ENCODE measurements at regions not wholly inside any gene's neighbourhood (a gene's known extent, or its start where the extent isn't known, plus 50 kb on each side); places are given as distances from the start of the nearest gene placed in this dataset.

- no peak overlapping the region for H3K23ac ChIP-seq (ENCODE audit: low read length in 2 of 2)
- H3K36me3 ChIP-seq (ENCODE audit: control insufficient read depth in 1 of 2, insufficient read depth in 2 of 2, low read depth in 1 of 2, low read length in 2 of 2) = no peaks in the 10 kb centered on the region
- H3K9ac ChIP-seq (ENCODE audit: low read length) = no peak overlapping the region
Measured at GRCh38 chr4:177952723-177953122, 510.5 kb upstream of the AGA start.

GRCh38 chr4:177957596-177958360, 515.5 kb upstream of the AGA start:
- Histone ChIP-seq H3K4me3 (ENCODE audit: insufficient read depth in 1 of 2, low read depth in 1 of 2, low read length in 2 of 2) (no peak overlapping the region), H3K27ac (ENCODE audit: low read length, poor library complexity, severe bottlenecking) (no peak overlapping the region), H3K36me3 (ENCODE audit: control insufficient read depth in 1 of 2, insufficient read depth in 2 of 2, low read depth in 1 of 2, low read length in 2 of 2) (no peaks in the 10 kb centered on the region), H2AK5ac (ENCODE audit: low read length, severe bottlenecking) (no peak overlapping the region), H3K9me3 (ENCODE audit: control insufficient read depth, low read length) (no peaks in the 10 kb centered on the region), H4K8ac (ENCODE audit: low read length) (no peak overlapping the region), H3K14ac (ENCODE audit: low read length in 2 of 2) (no peak overlapping the region), H3K9ac (ENCODE audit: low read length) (no peak overlapping the region), H2BK12ac (ENCODE audit: low read length in 2 of 2) (no peak overlapping the region), H3K27me3 (ENCODE audit: control insufficient read depth in 1 of 2, insufficient read depth in 1 of 2, low read length in 2 of 2) (no peaks in the 10 kb centered on the region), H3K4me2 (ENCODE audit: low read length, poor library complexity, severe bottlenecking) (no peak overlapping the region), H3K4ac (ENCODE audit: low read depth in 1 of 2, low read length in 2 of 2) (no peak overlapping the region), H3K79me1 (replicated peaks; ENCODE audit: low read length, poor library complexity, severe bottlenecking) (no peaks in the 10 kb centered on the region), H2AFZ (ENCODE audit: low read depth, low read length) (no peak overlapping the region), H3K4me1 (ENCODE audit: control insufficient read depth, insufficient read depth, low read depth, low read length) (no peaks in the 10 kb centered on the region), H2BK5ac (ENCODE audit: low read depth, low read length, poor library complexity, severe bottlenecking) (no peak overlapping the region), H3K18ac (ENCODE audit: low read depth in 1 of 2, low read length in 2 of 2) (no peak overlapping the region), H2BK120ac (ENCODE audit: low read depth, low read length) (no peak overlapping the region), H2BK15ac (ENCODE audit: low read depth, poor library complexity, severe bottlenecking) (no peak overlapping the region), H3K23ac (ENCODE audit: low read length in 2 of 2) (no peak overlapping the region), H4K91ac (ENCODE audit: low read length) (no peak overlapping the region)
- no peak for DNase-seq
- WGBS = 100% methylated on average over 2 of the region's 5 CpGs

More at GRCh38 chr4:177952723-177953122, 510.5 kb upstream of the AGA start:
- no peak overlapping the region for H2AFZ ChIP-seq (ENCODE audit: low read depth, low read length)
- no peaks in the 10 kb centered on the region for H3K4me1 ChIP-seq (ENCODE audit: control insufficient read depth, insufficient read depth, low read depth, low read length)
- H2BK15ac ChIP-seq (ENCODE audit: low read depth, poor library complexity, severe bottlenecking) = no peak overlapping the region
- DNase-seq = no peak
- H4K8ac ChIP-seq (ENCODE audit: low read length) = no peak overlapping the region
- no peak overlapping the region for H4K91ac ChIP-seq (ENCODE audit: low read length)
- no peak overlapping the region for H2AK5ac ChIP-seq (ENCODE audit: low read length, severe bottlenecking)
- H2BK120ac ChIP-seq (ENCODE audit: low read depth, low read length) = no peak overlapping the region
- no peak overlapping the region for H3K14ac ChIP-seq (ENCODE audit: low read length in 2 of 2)
- no peak overlapping the region for H2BK12ac ChIP-seq (ENCODE audit: low read length in 2 of 2)
- H3K4me2 ChIP-seq (ENCODE audit: low read length, poor library complexity, severe bottlenecking) = no peak overlapping the region
- no peak overlapping the region for H3K4me3 ChIP-seq (ENCODE audit: insufficient read depth in 1 of 2, low read depth in 1 of 2, low read length in 2 of 2)
- H3K27ac ChIP-seq (ENCODE audit: low read length, poor library complexity, severe bottlenecking) = no peak overlapping the region
- no CpG with 5 or more reads among the region's 2 CpGs for WGBS
- H3K9me3 ChIP-seq (ENCODE audit: control insufficient read depth, low read length) = no peaks in the 10 kb centered on the region
- H3K79me1 ChIP-seq (replicated peaks; ENCODE audit: low read length, poor library complexity, severe bottlenecking) = no peaks in the 10 kb centered on the region
- no peaks in the 10 kb centered on the region for H3K27me3 ChIP-seq (ENCODE audit: control insufficient read depth in 1 of 2, insufficient read depth in 1 of 2, low read length in 2 of 2)
- no peak overlapping the region for H2BK5ac ChIP-seq (ENCODE audit: low read depth, low read length, poor library complexity, severe bottlenecking)
- no peak overlapping the region for H3K4ac ChIP-seq (ENCODE audit: low read depth in 1 of 2, low read length in 2 of 2)
- H3K18ac ChIP-seq (ENCODE audit: low read depth in 1 of 2, low read length in 2 of 2) = no peak overlapping the region

- H2BK120ac ChIP-seq (ENCODE audit: low read depth, low read length) = no peak overlapping the region
- H3K9ac ChIP-seq (ENCODE audit: low read length) = no peak overlapping the region
- no peak overlapping the region for H2AFZ ChIP-seq (ENCODE audit: low read depth, low read length)
- no peak for DNase-seq
- no peak overlapping the region for H3K4me3 ChIP-seq (ENCODE audit: insufficient read depth in 1 of 2, low read depth in 1 of 2, low read length in 2 of 2)
- H2BK12ac ChIP-seq (ENCODE audit: low read length in 2 of 2) = no peak overlapping the region
- no peak overlapping the region for H3K18ac ChIP-seq (ENCODE audit: low read depth in 1 of 2, low read length in 2 of 2)
- 96% methylated on average over 2 of the region's 2 CpGs for WGBS
- no peak overlapping the region for H3K23ac ChIP-seq (ENCODE audit: low read length in 2 of 2)
- no peaks in the 10 kb centered on the region for H3K79me1 ChIP-seq (replicated peaks; ENCODE audit: low read length, poor library complexity, severe bottlenecking)
- no peaks in the 10 kb centered on the region for H3K27me3 ChIP-seq (ENCODE audit: control insufficient read depth in 1 of 2, insufficient read depth in 1 of 2, low read length in 2 of 2)
- no peak overlapping the region for H3K14ac ChIP-seq (ENCODE audit: low read length in 2 of 2)
- no peak overlapping the region for H2BK15ac ChIP-seq (ENCODE audit: low read depth, poor library complexity, severe bottlenecking)
- H4K8ac ChIP-seq (ENCODE audit: low read length) = no peak overlapping the region
- H3K27ac ChIP-seq (ENCODE audit: low read length, poor library complexity, severe bottlenecking) = no peak overlapping the region
- no peaks in the 10 kb centered on the region for H3K9me3 ChIP-seq (ENCODE audit: control insufficient read depth, low read length)
- H3K4me2 ChIP-seq (ENCODE audit: low read length, poor library complexity, severe bottlenecking) = no peak overlapping the region
- no peak overlapping the region for H2BK5ac ChIP-seq (ENCODE audit: low read depth, low read length, poor library complexity, severe bottlenecking)
- no peaks in the 10 kb centered on the region for H3K36me3 ChIP-seq (ENCODE audit: control insufficient read depth in 1 of 2, insufficient read depth in 2 of 2, low read depth in 1 of 2, low read length in 2 of 2)
- no peak overlapping the region for H4K91ac ChIP-seq (ENCODE audit: low read length)
- H3K4ac ChIP-seq (ENCODE audit: low read depth in 1 of 2, low read length in 2 of 2) = no peak overlapping the region
- no peaks in the 10 kb centered on the region for H3K4me1 ChIP-seq (ENCODE audit: control insufficient read depth, insufficient read depth, low read depth, low read length)
- no peak overlapping the region for H2AK5ac ChIP-seq (ENCODE audit: low read length, severe bottlenecking)
Measured at GRCh38 chr4:177960566-177960965, 518.3 kb upstream of the AGA start.

- Histone ChIP-seq H3K27me3 (ENCODE audit: control insufficient read depth in 1 of 2, insufficient read depth in 1 of 2, low read length in 2 of 2) (no peaks in the 10 kb centered on the region), H3K23ac (ENCODE audit: low read length in 2 of 2) (no peak overlapping the region), H2BK120ac (ENCODE audit: low read depth, low read length) (no peak overlapping the region), H3K18ac (ENCODE audit: low read depth in 1 of 2, low read length in 2 of 2) (no peak overlapping the region), H3K79me1 (replicated peaks; ENCODE audit: low read length, poor library complexity, severe bottlenecking) (no peaks in the 10 kb centered on the region), H3K4me2 (ENCODE audit: low read length, poor library complexity, severe bottlenecking) (no peak overlapping the region), H3K9me3 (ENCODE audit: control insufficient read depth, low read length) (no peaks in the 10 kb centered on the region), H3K4me1 (ENCODE audit: control insufficient read depth, insufficient read depth, low read depth, low read length) (no peaks in the 10 kb centered on the region), H4K8ac (ENCODE audit: low read length) (no peak overlapping the region), H2AK5ac (ENCODE audit: low read length, severe bottlenecking) (no peak overlapping the region), H3K27ac (ENCODE audit: low read length, poor library complexity, severe bottlenecking) (no peak overlapping the region), H2BK12ac (ENCODE audit: low read length in 2 of 2) (no peak overlapping the region), H2AFZ (ENCODE audit: low read depth, low read length) (no peak overlapping the region), H3K4ac (ENCODE audit: low read depth in 1 of 2, low read length in 2 of 2) (no peak overlapping the region), H2BK15ac (ENCODE audit: low read depth, poor library complexity, severe bottlenecking) (no peak overlapping the region), H4K91ac (ENCODE audit: low read length) (no peak overlapping the region), H3K36me3 (ENCODE audit: control insufficient read depth in 1 of 2, insufficient read depth in 2 of 2, low read depth in 1 of 2, low read length in 2 of 2) (no peaks in the 10 kb centered on the region), H3K14ac (ENCODE audit: low read length in 2 of 2) (no peak overlapping the region), H2BK5ac (ENCODE audit: low read depth, low read length, poor library complexity, severe bottlenecking) (no peak overlapping the region), H3K4me3 (ENCODE audit: insufficient read depth in 1 of 2, low read depth in 1 of 2, low read length in 2 of 2) (no peak overlapping the region), H3K9ac (ENCODE audit: low read length) (no peak overlapping the region)
- WGBS = 100% methylated on average over 1 of the region's 2 CpGs
- DNase-seq = no peak
Measured at GRCh38 chr4:177961761-177962380, 519.6 kb upstream of the AGA start.

All from mesenchymal stem cell (in vitro differentiated cells and primary cell).